HT1080 (cell line): ENCODE measurements at regions not wholly inside any gene's neighbourhood (a gene's known extent, or its start where the extent isn't known, plus 50 kb on each side); places are given as distances from the start of the nearest gene placed in this dataset.
"Not testable (repeated sequence)": the region's sequence is repeated elsewhere in the genome, so short reads cannot be mapped to it uniquely, and the experiment has no call there.

Source experiments
- DNase-seq: peaks from one replicate; pipeline ENCODE4 v3.0.0-alpha.2; 2015; ENCODE audit warnings: low read depth

GRCh38 chr6:67591910-67592309 lies 1043.2 kb upstream of the ADGRB3 start:
- DNase-seq: no peak

GRCh38 chr6:67567842-67568241 lies 1067.2 kb upstream of the ADGRB3 start:
- DNase-seq: no peak

- no peak for DNase-seq
These were observed 1071.4 kb upstream of the ADGRB3 start for GRCh38 chr6:67563671-67564070.

- DNase-seq: peak; percentile 3
These were observed 1075.0 kb upstream of the ADGRB3 start for GRCh38 chr6:67560068-67560467.

- no peak for DNase-seq
These were observed 1076.1 kb upstream of the ADGRB3 start for GRCh38 chr6:67558985-67559384.

GRCh38 chr6:67544851-67545452 lies 1090.1 kb upstream of the ADGRB3 start:
- DNase-seq: no peak

- no peak for DNase-seq
These were observed 1093.5 kb upstream of the ADGRB3 start for GRCh38 chr6:67541586-67541985.

- no peak for DNase-seq
These were observed 1097.0 kb upstream of the ADGRB3 start for GRCh38 chr6:67538032-67538431.

- DNase-seq: no peak
These were observed 1099.1 kb upstream of the ADGRB3 start for GRCh38 chr6:67535946-67536345.

- no peak for DNase-seq
These were observed 1128.7 kb upstream of the ADGRB3 start for GRCh38 chr6:67506352-67506751.

GRCh38 chr6:67501755-67502154 lies 1133.3 kb upstream of the ADGRB3 start:
- DNase-seq: peak; percentile 2

GRCh38 chr6:67497749-67498148 lies 1137.3 kb upstream of the ADGRB3 start:
- DNase-seq: no peak

GRCh38 chr6:67496191-67496590 lies 1138.9 kb upstream of the ADGRB3 start:
- no peak for DNase-seq

GRCh38 chr6:67493682-67494081 lies 1141.4 kb upstream of the ADGRB3 start:
- DNase-seq: no peak

GRCh38 chr6:67475700-67476099 lies 1159.4 kb upstream of the ADGRB3 start:
- no peak for DNase-seq

- DNase-seq: no peak
These were observed 1167.7 kb upstream of the ADGRB3 start for GRCh38 chr6:67467341-67467740.

GRCh38 chr6:67462725-67463124 lies 1172.4 kb upstream of the ADGRB3 start:
- not testable (repeated sequence) for DNase-seq

GRCh38 chr6:67459556-67459955 lies 1175.5 kb upstream of the ADGRB3 start:
- no peak for DNase-seq

- no peak for DNase-seq
These were observed 1176.8 kb upstream of the ADGRB3 start for GRCh38 chr6:67458265-67458664.

GRCh38 chr6:67451874-67452273 lies 1183.2 kb upstream of the ADGRB3 start:
- DNase-seq: no peak

GRCh38 chr6:67450641-67451040 lies 1184.4 kb upstream of the ADGRB3 start:
- no peak for DNase-seq

- DNase-seq: no peak
These were observed 1185.5 kb upstream of the ADGRB3 start for GRCh38 chr6:67449602-67450001.

GRCh38 chr6:67433124-67433523 lies 1202.0 kb upstream of the ADGRB3 start:
- DNase-seq: no peak

- no peak for DNase-seq
These were observed 1204.0 kb upstream of the ADGRB3 start for GRCh38 chr6:67431076-67431475.
